Caco-2 (cell line): ENCODE measurements at regions not wholly inside any gene's neighbourhood (a gene's known extent, or its start where the extent isn't known, plus 50 kb on each side); places are given as distances from the start of the nearest gene placed in this dataset.

Source experiments
- BruUV-seq: library from RNA; stranded (reverse); fragments of 400-500 nt; replicated peaks from 2 replicates; lab custom pipeline; 2021; lab: Mats Ljungman, UMichigan
- CTCF ChIA-PET: fragments of 300-600 bp; sonication (Branson Sonifier 250); formaldehyde crosslinking; loops from one replicate; lab custom pipeline; 2022; ENCODE audit warnings: antibody characterized with exemption; lab: Charles Lee
- POLR2A ChIA-PET: fragments of 300-600 bp; sonication (Branson Sonifier 250); formaldehyde crosslinking; loops from one replicate; lab custom pipeline; 2022; ENCODE audit warnings: antibody characterized with exemption; lab: Charles Lee
- DNase-seq, 2 experiments: peaks; one replicate each; pipeline versions ENCODE4 v3.0.0 to v3.0.0-alpha.2; 2020 to 2022
- H3K27me3 ChIP-seq: replicated peaks from 2 replicates; pipeline ENCODE4 v1.6.0; 2011; ENCODE audit warnings: low read length; ENCODE audit not compliant: control insufficient read depth, insufficient read depth
- H3K36me3 ChIP-seq: 2 replicates; pipeline ENCODE4 v1.5.1; 2011; ENCODE audit warnings: low read length; ENCODE audit not compliant: control insufficient read depth, insufficient read depth
- H3K4me1 ChIP-seq: fragments of 250-450 bp; sonication (Bioruptor Pico); 2 replicates; pipeline ENCODE4 v1.5.1; 2020; ENCODE audit warnings: mild to moderate bottlenecking
- H3K4me3 ChIP-seq: 2 replicates; pipeline ENCODE4 v1.5.1; 2011; ENCODE audit warnings: low read depth, mild to moderate bottlenecking, control low read depth, low read length
- H3K9me3 ChIP-seq: fragments of 250-450 bp; sonication (Bioruptor Pico); 2 replicates; pipeline ENCODE4 v1.5.1; 2020; ENCODE audit warnings: mild to moderate bottlenecking, moderate library complexity
- H3K27ac Mint-ChIP-seq: one replicate; pipeline ENCODE4 v1.8.0; 2022; ENCODE audit warnings: mixed read lengths; ENCODE audit not compliant: unreplicated experiment
- H3K27me3 Mint-ChIP-seq: one replicate; pipeline ENCODE4 v1.8.0; 2022; ENCODE audit warnings: mixed read lengths; ENCODE audit not compliant: insufficient read depth, unreplicated experiment
- H3K36me3 Mint-ChIP-seq: one replicate; pipeline ENCODE4 v1.8.0; 2022; ENCODE audit warnings: mild to moderate bottlenecking, mixed read lengths; ENCODE audit not compliant: insufficient read depth, unreplicated experiment
- H3K4me1 Mint-ChIP-seq: one replicate; pipeline ENCODE4 v1.8.0; 2022; ENCODE audit warnings: low read depth, mixed read lengths; ENCODE audit not compliant: unreplicated experiment
- H3K4me3 Mint-ChIP-seq: one replicate; pipeline ENCODE4 v1.8.0; 2022; ENCODE audit warnings: mild to moderate bottlenecking, moderate library complexity, mixed read lengths; ENCODE audit not compliant: unreplicated experiment
- H3K9me3 Mint-ChIP-seq: one replicate; pipeline ENCODE4 v1.8.0; 2022; ENCODE audit warnings: mixed read lengths; ENCODE audit not compliant: unreplicated experiment
- CTCF ChIP-seq, 2 experiments: fragments of 200-600 bp in 1 of 2; IDR thresholded peaks; 1 replicate in 1 of 2; 2 replicates in 1 of 2; pipeline versions ENCODE4 v1.5.1 to v1.8.0; 2011 to 2022; ENCODE audit warnings: antibody characterized with exemption in 1 of 2, control low read depth in 1 of 2, inconsistent platforms in 1 of 2, low read depth in 1 of 2, low read length in 1 of 2, mild to moderate bottlenecking in 1 of 2, moderate library complexity in 1 of 2; ENCODE audit not compliant: insufficient read depth in 1 of 2, severe bottlenecking in 1 of 2, unreplicated experiment in 1 of 2
- intact Hi-C: fragments of 100-400 bp; cut with micrococcal nuclease; formaldehyde crosslinking; loops from one replicate; pipeline ENCODE4 v1.10.0; 2022; ENCODE audit not compliant: unreplicated experiment

DNA sequence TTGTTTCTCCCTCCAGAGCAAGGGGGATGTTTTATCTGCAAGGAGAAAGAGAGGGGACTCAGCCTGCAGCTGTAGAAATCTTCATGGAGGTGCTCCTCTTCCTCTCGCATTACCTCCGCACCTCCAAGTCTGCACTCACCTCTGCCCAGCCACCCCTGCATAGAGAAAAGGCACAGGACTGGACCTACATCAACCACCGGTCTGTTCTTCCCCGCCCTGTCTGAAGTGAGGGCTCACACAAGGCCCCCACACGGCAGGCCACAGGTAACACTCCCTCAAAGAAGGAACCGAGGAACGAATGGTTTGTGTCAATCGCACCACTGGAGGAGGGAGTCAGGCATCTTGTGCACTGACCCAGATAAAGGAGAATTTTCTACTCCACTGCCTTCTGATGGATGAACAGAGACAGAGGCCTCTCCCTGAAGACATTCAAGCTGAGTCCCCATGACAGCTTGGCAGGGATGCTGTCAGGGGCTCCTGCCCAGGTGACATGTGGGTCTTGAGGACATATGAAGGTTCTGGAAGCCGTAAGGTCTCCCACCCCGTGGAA lies 260.3 kb downstream of the XXYLT1 start:
- Histone ChIP-seq H3K4me1 (no peaks in the 10 kb centered on the region; the same call in 1 of the 2 replicates), H3K4me3 (no peak overlapping the region), H3K9me3 (no peaks in the 10 kb centered on the region), H3K36me3 (no peaks in the 10 kb centered on the region), H3K27me3 (no peaks in the 10 kb centered on the region)
- ChIA-PET CTCF (no interaction called here), POLR2A (no interaction called here)
- Mint-ChIP-seq H3K4me3 (no peak overlapping the region), H3K4me1 (peaks cover 6% of the 10 kb centered on the region), H3K9me3 (no peaks in the 10 kb centered on the region), H3K36me3 (no peaks in the 10 kb centered on the region), H3K27me3 (no peaks in the 10 kb centered on the region), H3K27ac (no peak overlapping the region)
- no peak for DNase-seq
- no peak for TF ChIP-seq CTCF (IDR thresholded peaks at IDR 0.05; ENCODE audit: insufficient read depth in 1 of 2, low read depth in 1 of 2, low read length in 1 of 2, severe bottlenecking in 1 of 2, unreplicated experiment in 1 of 2)
- intact Hi-C loops: no loop called here
- no TSS peak for BruUV-seq

DNA sequence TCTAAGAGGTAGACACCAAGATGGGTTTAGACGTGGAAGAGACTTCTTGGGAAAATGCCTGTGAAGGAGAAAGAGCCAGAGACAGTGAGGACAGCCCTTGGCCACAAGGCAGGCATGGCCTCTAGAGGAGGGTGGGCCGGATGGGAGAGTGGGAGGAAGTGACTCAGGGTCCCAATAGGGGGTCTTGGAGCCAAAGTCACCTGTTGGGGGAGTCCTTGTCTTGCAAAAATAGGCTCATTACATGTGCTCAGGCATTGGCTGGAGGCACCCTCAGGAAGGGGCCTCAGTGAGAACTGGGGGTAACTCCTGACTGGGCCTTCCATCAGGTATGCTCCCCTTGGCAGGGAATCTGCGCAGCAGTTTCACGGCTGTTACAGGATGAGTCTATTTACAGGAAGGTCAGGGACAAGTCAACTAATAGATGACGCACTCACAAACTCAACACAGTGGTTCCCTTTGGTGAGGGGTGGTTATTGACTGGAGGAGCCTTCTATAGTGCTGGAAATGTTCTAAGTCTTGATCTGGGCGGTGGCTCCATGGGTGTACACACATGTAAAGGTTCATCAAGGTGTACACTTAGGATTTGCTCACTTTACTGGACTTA lies 259.6 kb downstream of the XXYLT1 start:
- no peak for DNase-seq
- ChIA-PET POLR2A (no interaction called here), CTCF (no interaction called here)
- Histone ChIP-seq H3K27me3 (no peaks in the 10 kb centered on the region), H3K4me3 (no peak overlapping the region), H3K4me1 (no peaks in the 10 kb centered on the region; the same call in 1 of the 2 replicates), H3K36me3 (no peaks in the 10 kb centered on the region), H3K9me3 (no peaks in the 10 kb centered on the region)
- Mint-ChIP-seq H3K4me3 (no peak overlapping the region), H3K4me1 (peaks cover 6% of the 10 kb centered on the region), H3K27ac (no peak overlapping the region), H3K9me3 (no peaks in the 10 kb centered on the region), H3K27me3 (no peaks in the 10 kb centered on the region), H3K36me3 (no peaks in the 10 kb centered on the region)
- no TSS peak for BruUV-seq
- no peak for TF ChIP-seq CTCF (IDR thresholded peaks at IDR 0.05; ENCODE audit: insufficient read depth in 1 of 2, low read depth in 1 of 2, low read length in 1 of 2, severe bottlenecking in 1 of 2, unreplicated experiment in 1 of 2)
- intact Hi-C loops: no loop called here

- Histone ChIP-seq H3K4me3 (no peak overlapping the region), H3K27me3 (no peaks in the 10 kb centered on the region), H3K9me3 (no peaks in the 10 kb centered on the region), H3K4me1 (no peaks in the 10 kb centered on the region; the same call in 1 of the 2 replicates), H3K36me3 (no peaks in the 10 kb centered on the region)
- Mint-ChIP-seq H3K36me3 (no peaks in the 10 kb centered on the region), H3K4me3 (no peak overlapping the region), H3K9me3 (no peaks in the 10 kb centered on the region), H3K4me1 (peaks cover 6% of the 10 kb centered on the region), H3K27me3 (no peaks in the 10 kb centered on the region), H3K27ac (no peak overlapping the region)
- no peak for DNase-seq
- TF ChIP-seq CTCF (IDR thresholded peaks at IDR 0.05; ENCODE audit: insufficient read depth in 1 of 2, low read depth in 1 of 2, low read length in 1 of 2, severe bottlenecking in 1 of 2, unreplicated experiment in 1 of 2): no peak
- CTCF ChIA-PET: no interaction called here
- POLR2A ChIA-PET: no interaction called here
- intact Hi-C loops: no loop called here
- no TSS peak for BruUV-seq
These were observed 258.9 kb downstream of the XXYLT1 start for GRCh38 chr3:195012100-195012499.
